GM19351 (cell line): ENCODE measurements at regions not wholly inside any gene's neighbourhood (a gene's known extent, or its start where the extent isn't known, plus 50 kb on each side); places are given as distances from the start of the nearest gene placed in this dataset.
"Not testable (repeated sequence)": the region's sequence is repeated elsewhere in the genome, so short reads cannot be mapped to it uniquely, and the experiment has no call there.

Experiments used
- ATAC-seq: cut with Tn5 transposase; IDR thresholded peaks from one replicate; pipeline ENCODE4 v1.9.1; 2021; ENCODE audit warnings: mild to moderate bottlenecking, moderate library complexity; ENCODE audit not compliant: unreplicated experiment

GRCh38 chr4:115292320-115293092 lies 179.1 kb upstream of the NDST4 start:
- ATAC-seq: no peak

GRCh38 chr4:115287426-115287825 lies 174.0 kb upstream of the NDST4 start:
- no peak for ATAC-seq

DNA sequence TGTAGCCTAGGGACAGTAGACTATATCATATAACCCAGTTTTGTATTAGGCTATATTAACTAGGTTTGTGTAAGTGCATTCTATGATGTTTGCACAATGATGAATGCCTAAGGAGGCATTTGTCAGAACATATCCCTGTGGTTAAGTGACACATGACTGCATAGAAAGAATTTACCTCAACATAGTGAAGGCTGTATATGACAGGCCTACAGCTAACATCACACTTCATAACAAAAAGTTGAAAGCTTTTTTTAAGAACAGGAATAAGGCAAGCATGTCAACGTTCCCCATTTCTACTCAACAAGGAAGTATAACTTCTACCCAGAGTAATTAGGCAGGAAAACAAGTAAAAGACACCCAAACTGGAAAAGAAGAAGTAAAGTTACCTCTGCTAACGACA lies 165.9 kb upstream of the NDST4 start:
- ATAC-seq: no peak

DNA sequence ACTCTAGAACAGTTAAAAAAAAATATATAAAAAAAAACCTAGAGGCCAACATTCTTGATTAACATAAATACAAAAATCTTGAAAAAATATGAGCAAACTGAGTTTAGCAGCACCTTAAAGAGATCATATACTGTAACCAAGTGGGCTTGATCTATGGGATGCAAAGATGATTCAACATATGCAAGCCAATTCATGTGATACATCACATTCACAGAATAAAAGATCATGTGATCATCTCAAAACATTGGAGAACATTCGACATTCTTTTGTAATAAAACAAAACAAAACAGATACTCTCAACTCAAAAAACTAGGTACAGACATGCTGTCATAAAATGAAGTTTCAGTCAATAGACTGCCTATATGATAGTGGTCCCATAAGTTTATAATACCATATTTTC lies 165.4 kb upstream of the NDST4 start:
- no peak for ATAC-seq

GRCh38 chr4:115275615-115276014 lies 162.2 kb upstream of the NDST4 start:
- no peak for ATAC-seq

DNA sequence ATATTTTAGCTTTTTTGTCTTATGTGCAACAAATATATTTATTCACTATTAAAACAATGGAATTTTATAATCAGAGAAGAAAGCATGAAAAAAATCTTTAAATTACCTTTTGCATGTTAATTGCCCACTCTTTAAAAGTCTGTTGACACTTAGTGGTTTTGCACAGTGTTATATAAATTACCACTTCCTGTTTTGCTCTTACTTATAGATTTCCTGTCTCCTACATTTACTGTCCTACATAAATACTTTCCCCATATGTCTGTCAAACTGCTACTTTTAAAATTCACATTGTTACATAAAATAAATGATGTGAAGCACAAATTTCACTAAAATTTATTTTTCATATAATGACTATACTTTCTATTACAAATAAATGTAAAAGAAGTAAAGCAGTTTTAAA lies 161.1 kb upstream of the NDST4 start:
- ATAC-seq: peak; percentile 82

- no peak for ATAC-seq
Measured at GRCh38 chr4:115272594-115272993, 159.2 kb upstream of the NDST4 start.

DNA sequence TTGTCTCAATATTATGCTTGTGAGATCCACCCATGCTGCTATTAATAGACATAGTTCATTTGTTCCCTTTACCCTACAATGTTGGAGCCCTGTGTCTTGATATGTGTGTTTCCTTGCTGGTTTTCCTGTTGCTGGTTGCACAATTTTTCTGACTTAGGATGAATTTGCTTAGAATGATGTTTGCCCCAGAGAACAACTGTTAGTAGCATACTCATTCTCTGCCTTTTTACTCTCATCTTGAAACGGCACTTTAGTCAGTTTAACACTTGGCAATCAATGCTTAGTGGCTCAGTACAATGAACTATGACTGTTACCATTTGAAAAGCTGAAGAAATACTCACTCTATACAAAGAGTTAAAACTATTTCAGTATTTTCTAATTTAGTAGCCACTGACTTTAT lies 158.8 kb upstream of the NDST4 start:
- ATAC-seq: peak; percentile 61

- no peak for ATAC-seq
Measured at GRCh38 chr4:115260195-115260594, 146.8 kb upstream of the NDST4 start.

DNA sequence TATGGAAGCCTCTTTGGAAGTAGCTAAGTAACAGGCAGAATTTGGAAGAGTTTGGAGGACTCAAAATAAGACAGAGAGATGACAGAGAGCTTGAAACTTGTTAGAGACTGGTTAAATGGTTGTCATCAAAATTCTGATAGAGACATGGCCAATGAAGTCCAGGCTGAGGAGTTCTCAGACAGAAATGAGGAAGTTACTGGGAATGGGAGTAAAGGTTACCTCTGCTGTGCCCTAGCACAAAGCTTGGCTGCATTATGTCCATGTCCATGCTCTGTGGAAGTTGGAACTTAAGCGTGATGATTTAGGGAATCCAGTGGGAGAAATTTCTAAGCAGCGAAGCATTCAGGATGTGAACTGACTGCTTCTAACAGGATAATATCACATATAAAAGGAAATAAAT lies 146.2 kb upstream of the NDST4 start:
- ATAC-seq: no peak

GRCh38 chr4:115249808-115250207 lies 136.4 kb upstream of the NDST4 start:
- ATAC-seq: no peak

GRCh38 chr4:115234405-115235093 lies 121.1 kb upstream of the NDST4 start:
- ATAC-seq: peak; percentile 67

- no peak for ATAC-seq
Measured at GRCh38 chr4:115233600-115233999, 120.2 kb upstream of the NDST4 start.

DNA sequence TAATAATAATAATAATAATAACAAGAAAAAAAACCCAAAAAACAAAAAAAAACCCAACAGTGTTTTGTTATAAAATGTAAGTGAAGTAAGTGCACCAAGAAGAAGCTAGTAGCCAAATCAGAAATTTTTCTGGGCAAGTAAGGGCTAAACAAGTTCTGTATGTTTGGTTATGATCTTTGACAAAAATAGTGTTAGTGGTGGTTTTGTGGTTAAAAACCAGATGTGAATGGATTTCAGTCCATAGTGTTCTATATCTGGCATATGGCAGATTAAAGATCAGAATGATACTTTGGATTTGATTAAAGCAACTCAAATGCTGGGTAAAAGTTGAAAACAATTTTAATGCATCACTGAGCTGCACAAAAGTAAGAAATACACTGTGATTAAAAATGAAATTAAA lies 116.5 kb upstream of the NDST4 start:
- ATAC-seq: no peak

DNA sequence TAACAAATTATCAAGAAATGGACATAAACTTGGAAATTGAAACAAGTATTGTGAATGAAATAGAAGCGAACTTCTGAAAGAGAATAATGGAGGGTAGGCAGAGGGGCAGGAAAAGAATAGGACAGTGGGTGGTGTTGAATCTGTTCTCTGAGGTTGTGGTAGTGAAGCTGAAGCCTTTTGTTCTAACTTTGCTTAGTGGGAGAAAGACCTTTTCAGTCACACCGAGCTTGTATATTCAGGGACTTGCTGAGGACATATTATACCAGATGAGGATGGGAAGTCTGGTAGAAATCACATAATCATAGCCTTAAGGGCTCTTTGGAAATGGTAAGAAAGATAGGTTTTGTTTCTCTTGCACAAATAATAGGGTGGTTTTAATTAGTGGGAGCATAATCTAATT lies 115.4 kb upstream of the NDST4 start:
- no peak for ATAC-seq

DNA sequence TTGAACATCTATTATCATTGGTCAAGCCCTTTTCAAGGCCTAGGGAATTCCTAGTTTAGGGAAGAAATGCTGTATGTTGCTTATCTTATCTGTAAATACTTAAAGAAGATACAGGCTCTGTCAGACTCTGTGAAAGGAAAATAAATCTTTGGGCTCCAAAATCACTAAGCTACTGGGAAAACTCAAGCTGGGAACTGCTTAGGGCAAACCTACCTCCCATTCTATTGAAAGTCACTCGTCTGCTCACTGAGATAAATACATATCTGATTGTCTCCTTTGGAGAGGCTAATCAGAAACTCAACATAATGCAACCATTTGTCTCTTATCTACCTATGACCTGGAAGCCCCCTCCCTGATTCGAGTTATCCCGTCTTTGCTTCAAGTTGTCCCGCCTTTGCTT lies 108.6 kb upstream of the NDST4 start:
- no peak for ATAC-seq

- ATAC-seq: no peak
Measured at GRCh38 chr4:115219862-115220261, 106.4 kb upstream of the NDST4 start.

GRCh38 chr4:115219315-115219860 lies 106.0 kb upstream of the NDST4 start:
- no peak for ATAC-seq

- ATAC-seq: no peak
Measured at GRCh38 chr4:115215935-115216334, 102.5 kb upstream of the NDST4 start.

DNA sequence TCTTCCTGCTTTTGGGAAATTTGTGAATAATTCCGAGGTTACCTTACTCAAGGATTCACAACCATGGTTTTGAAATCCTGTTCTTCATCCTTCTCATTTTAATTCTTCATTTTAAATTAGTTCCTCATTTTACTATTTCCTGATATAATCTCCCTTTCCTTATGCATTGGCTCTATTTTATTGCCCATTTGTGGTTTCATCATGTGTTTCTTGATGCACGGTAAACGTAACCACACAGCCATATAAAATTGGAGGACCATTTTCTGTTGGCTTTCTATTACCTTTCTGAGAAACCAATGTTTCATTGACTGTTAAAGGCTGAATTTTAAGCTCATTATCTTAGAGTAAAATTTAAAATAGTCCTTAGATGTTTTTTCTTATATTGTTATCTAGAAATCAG lies 100.3 kb upstream of the NDST4 start:
- ATAC-seq: no peak

- ATAC-seq: no peak
Measured at GRCh38 chr4:115201042-115201330, 87.6 kb upstream of the NDST4 start.

- not testable (repeated sequence) for ATAC-seq
Measured at GRCh38 chr4:115200201-115201041, 87.0 kb upstream of the NDST4 start.
